K562 (cell line): ENCODE measurements at regions not wholly inside any gene's neighbourhood (a gene's known extent, or its start where the extent isn't known, plus 50 kb on each side); places are given as distances from the start of the nearest gene placed in this dataset.

Experiments
- ATAC-seq: fragments of 200-7000 bp; cut with Tn5 transposase; 3 replicates; pipeline ENCODE4 v1.9.1; 2020; ENCODE audit warnings: moderate library complexity
- BruUV-seq: library from RNA; stranded (reverse); fragments of 400-500 nt; replicated peaks from 2 replicates; lab custom pipeline; 2021; lab: Mats Ljungman, UMichigan
- CTCF ChIA-PET: fragments of 300-600 bp; formaldehyde crosslinking; extraction: SDS; loops from one replicate; lab custom pipeline; 2021; ENCODE audit warnings: low intra/inter-chr PET ratio; lab: Yijun Ruan, JAX
- POLR2A ChIA-PET: fragments of 300-600, 350-650 bp; sonication (Branson Sonifier 250); formaldehyde crosslinking; extraction: SDS; loops from one replicate; lab custom pipeline; 2021; ENCODE audit warnings: antibody characterized with exemption, inconsistent platforms; lab: Yijun Ruan, JAX
- DNase-seq, 4 experiments: peaks; one replicate each; pipeline versions ENCODE4 v3.0.0 to v3.0.0-alpha.2; 2011 to 2018; ENCODE audit warnings: low spot score in 3 of 4, mixed read lengths in 3 of 4; ENCODE audit errors: extremely low read depth in 1 of 4
- FAIRE-seq: peaks from 2 replicates; lab custom pipeline; 2011; peaks lifted over from hg19 to GRCh38; lab: Jason Lieb, UNC
- H2AFZ ChIP-seq: 2 replicates; pipeline ENCODE4 v1.6.0; 2011; ENCODE audit warnings: low read depth, low read length, control low read depth, inconsistent platforms
- H3K27ac ChIP-seq: fragments of 200-600 bp; 3 replicates; pipeline ENCODE4 v1.8.0; 2011; ENCODE audit warnings: low read depth, mild to moderate bottlenecking, control low read depth, inconsistent platforms, low read length, moderate library complexity, mixed read lengths; ENCODE audit errors: extremely low read depth
- H3K27me3 ChIP-seq, 2 experiments: fragments of 300-600 bp in 1 of 2; 2 replicates in 1 of 2; 3 replicates in 1 of 2; pipeline versions ENCODE4 v1.6.0 to v1.8.0; 2011; ENCODE audit warnings: inconsistent platforms in 2 of 2, low read length in 2 of 2, mild to moderate bottlenecking in 1 of 2, mixed read lengths in 1 of 2, moderate library complexity in 1 of 2; ENCODE audit not compliant: control insufficient read depth in 2 of 2, insufficient read depth in 2 of 2
- H3K36me3 ChIP-seq: fragments of 300-600 bp; 3 replicates; pipeline ENCODE4 v1.8.0; 2011; ENCODE audit warnings: mild to moderate bottlenecking, low read length, inconsistent platforms; ENCODE audit not compliant: control insufficient read depth, insufficient read depth
- H3K4me1 ChIP-seq, 2 experiments: fragments of 200-600 bp in 1 of 2; replicated peaks in 1 of 2; 2 replicates in 1 of 2; 3 replicates in 1 of 2; pipeline versions ENCODE4 v1.5.1 to v1.8.0; 2011; ENCODE audit warnings: inconsistent platforms in 2 of 2, low read length in 2 of 2, mild to moderate bottlenecking in 1 of 2, mixed read lengths in 1 of 2, moderate library complexity in 1 of 2; ENCODE audit not compliant: control insufficient read depth in 2 of 2, insufficient read depth in 2 of 2
- H3K4me2 ChIP-seq: 2 replicates; pipeline ENCODE4 v1.6.1; 2011; ENCODE audit warnings: low read length, control low read depth, inconsistent platforms, mixed read lengths; ENCODE audit not compliant: insufficient read depth
- H3K4me3 ChIP-seq: fragments of 200-600 bp; sonication (generic), shearing (Covaris generic); 2 replicates; pipeline ENCODE4 v1.5.1; 2016; ENCODE audit warnings: control low read depth, inconsistent platforms
- H3K79me2 ChIP-seq: fragments of 200-600 bp; 3 replicates; pipeline ENCODE4 v1.8.0; 2011; ENCODE audit warnings: low read length, inconsistent platforms; ENCODE audit not compliant: control insufficient read depth, insufficient read depth
- H3K9ac ChIP-seq, 2 experiments: 2 replicates each; pipeline versions ENCODE4 v1.6.0 to v1.6.1; 2011; ENCODE audit warnings: low read depth in 2 of 2, low read length in 2 of 2, control low read depth in 1 of 2, inconsistent platforms in 1 of 2, mild to moderate bottlenecking in 1 of 2, mixed read lengths in 1 of 2; ENCODE audit not compliant: insufficient read depth in 1 of 2
- H3K9me1 ChIP-seq: one replicate; pipeline ENCODE4 v1.6.0; 2011; ENCODE audit warnings: inconsistent platforms, mild to moderate bottlenecking, low read length, moderate library complexity; ENCODE audit not compliant: control insufficient read depth, insufficient read depth
- H3K9me3 ChIP-seq: replicated peaks from 2 replicates; pipeline ENCODE4 v1.5.1; 2011; ENCODE audit warnings: low read depth, low read length, inconsistent platforms; ENCODE audit not compliant: control insufficient read depth, insufficient read depth
- H4K20me1 ChIP-seq: replicated peaks from 2 replicates; pipeline ENCODE4 v1.6.1; 2011; ENCODE audit warnings: low read length, inconsistent platforms, mixed read lengths; ENCODE audit not compliant: control insufficient read depth, insufficient read depth
- BRD9 ChIP-seq: fragments of 450-650 bp; IDR thresholded peaks from 2 replicates; pipeline ENCODE4 v1.6.1; 2018; ENCODE audit warnings: low read depth; ENCODE audit not compliant: partially characterized antibody
- ELF4 ChIP-seq: fragments of 450-650 bp; formaldehyde crosslinking; IDR thresholded peaks from 2 replicates; pipeline ENCODE4 v1.4.0; 2022; ENCODE audit warnings: missing genetic modification characterization
- ETS2 ChIP-seq: IDR thresholded peaks from 2 replicates; pipeline ENCODE4 v1.6.1; 2016; ENCODE audit warnings: borderline replicate concordance, missing genetic modification characterization, mild to moderate bottlenecking, moderate library complexity, missing compliant biosample characterization; ENCODE audit not compliant: poor library complexity, severe bottlenecking
- FIP1L1 ChIP-seq: fragments of 200-400 bp; formaldehyde crosslinking; IDR thresholded peaks from 2 replicates; pipeline ENCODE4 v1.6.1; 2018; ENCODE audit warnings: mild to moderate bottlenecking, low read depth, low read length; ENCODE audit not compliant: poor library complexity, severe bottlenecking
- GATAD2A ChIP-seq: fragments of 450-650 bp; IDR thresholded peaks from 2 replicates; pipeline ENCODE4 v1.6.1; 2017
- KAT2B ChIP-seq: IDR thresholded peaks from one replicate; pipeline ENCODE4 v1.6.1; 2012; ENCODE audit warnings: low read depth, mild to moderate bottlenecking, control low read depth, inconsistent platforms, low read length, moderate library complexity
- KDM1A ChIP-seq, 2 experiments: fragments of 450-650 bp; IDR thresholded peaks; 2 replicates each; pipeline ENCODE4 v1.6.1; 2016; ENCODE audit warnings: mild to moderate bottlenecking in 2 of 2
- NCOA2 ChIP-seq, 2 experiments: fragments of 450-650 bp; IDR thresholded peaks; 2 replicates each; pipeline ENCODE4 v1.6.1; 2018; ENCODE audit warnings: mild to moderate bottlenecking in 2 of 2, moderate library complexity in 1 of 2; ENCODE audit not compliant: partially characterized antibody in 2 of 2
- NCOR1 ChIP-seq: fragments of 450-650 bp; IDR thresholded peaks from 2 replicates; pipeline ENCODE4 v1.6.1; 2016; ENCODE audit warnings: mild to moderate bottlenecking, moderate library complexity
- NR2F6 ChIP-seq: fragments of 450-650 bp; formaldehyde crosslinking; IDR thresholded peaks from 2 replicates; pipeline ENCODE4 v1.4.0; 2020; ENCODE audit warnings: mild to moderate bottlenecking
- RAD21 ChIP-seq, 2 experiments: fragments of 250-450 bp in 1 of 2; fragments of 450-650 bp in 1 of 2; sonication (Bioruptor Pico) in 1 of 2; formaldehyde crosslinking in 1 of 2; IDR thresholded peaks in 1 of 2; conservative IDR thresholded peaks in 1 of 2; 2 replicates each; pipeline versions ENCODE4 v1.4.0 to v1.8.0; 2020 to 2022; ENCODE audit warnings: mild to moderate bottlenecking in 2 of 2, moderate library complexity in 1 of 2
- SMARCC2 ChIP-seq: fragments of 450-650 bp; IDR thresholded peaks from 2 replicates; pipeline ENCODE4 v1.6.1; 2017; ENCODE audit warnings: antibody characterized with exemption, moderate library complexity, mild to moderate bottlenecking, low read depth
- ZNF165 ChIP-seq: fragments of 250-450 bp; sonication (Bioruptor Pico); IDR thresholded peaks from 2 replicates; pipeline ENCODE4 v1.4.0; 2020; ENCODE audit warnings: borderline replicate concordance
- WGBS: fragments of 100-300 bp; shearing (Covaris generic); methylation state at CpG from one replicate; pipeline ENCODE4 v1.1.6; 2016; ENCODE audit warnings: low coverage, mixed read lengths; ENCODE audit not compliant: insufficient coverage; ENCODE audit errors: missing lambda C conversion rate; 5-methylcytosine and 5-hydroxymethylcytosine counted together
- in situ Hi-C: fragments of 300-500 bp; cut with MboI; formaldehyde crosslinking; loops from 4 replicates; pipeline ENCODE4 v1.15.0; 2018; ENCODE audit warnings: inconsistent platforms, mixed read lengths
- intact Hi-C: fragments of 100-400 bp; cut with micrococcal nuclease; formaldehyde crosslinking; loops from 2 replicates; pipeline ENCODE4 v1.14.2; 2022
- TF ChIP-seq, protein P1 (sequence below), 2 experiments: fragments of 450-650 bp; IDR thresholded peaks; 2 replicates each; pipeline ENCODE4 v1.6.1; 2018; ENCODE audit warnings: mild to moderate bottlenecking in 2 of 2, low read depth in 1 of 2; ENCODE audit not compliant: partially characterized antibody in 2 of 2
- TF ChIP-seq, protein P2 (sequence below): fragments of 250-450 bp; sonication (Bioruptor Pico); IDR thresholded peaks from 2 replicates; pipeline ENCODE4 v1.9.0; 2021; ENCODE audit warnings: mild to moderate bottlenecking

DNA sequence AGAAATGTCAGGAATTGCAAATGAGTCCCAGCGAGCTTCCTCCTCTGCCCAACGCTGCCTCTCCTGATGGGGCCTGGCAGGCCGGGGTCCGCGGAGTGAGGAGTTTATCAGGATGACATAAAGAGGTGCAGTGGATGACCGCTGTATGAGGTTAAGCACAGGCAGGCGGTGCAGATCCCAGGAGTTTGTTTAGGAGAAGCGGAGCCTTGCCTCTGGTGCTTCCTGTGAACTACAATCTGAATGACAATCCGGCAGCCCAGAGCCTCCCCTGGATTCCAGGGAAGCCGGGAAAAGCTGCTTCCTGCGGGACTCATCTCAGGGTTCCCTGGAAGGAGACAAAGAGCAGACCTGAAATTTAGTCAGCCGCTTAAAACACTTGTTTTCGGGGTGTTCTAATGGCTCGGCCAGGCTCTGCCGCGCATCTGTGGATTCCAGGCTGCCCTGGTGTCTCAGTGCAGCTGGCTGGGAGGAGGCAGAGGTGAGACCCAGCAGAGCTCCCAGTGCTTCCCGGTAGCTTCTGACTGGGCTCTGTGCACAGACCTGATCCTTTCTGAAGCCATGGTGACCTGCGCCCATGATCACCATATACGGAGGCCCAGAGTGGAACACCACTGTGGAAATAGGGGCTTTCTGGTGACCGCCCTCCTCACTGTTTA lies 69.8 kb upstream of the IRX4 start (continued):
- TF ChIP-seq, protein P1, sequence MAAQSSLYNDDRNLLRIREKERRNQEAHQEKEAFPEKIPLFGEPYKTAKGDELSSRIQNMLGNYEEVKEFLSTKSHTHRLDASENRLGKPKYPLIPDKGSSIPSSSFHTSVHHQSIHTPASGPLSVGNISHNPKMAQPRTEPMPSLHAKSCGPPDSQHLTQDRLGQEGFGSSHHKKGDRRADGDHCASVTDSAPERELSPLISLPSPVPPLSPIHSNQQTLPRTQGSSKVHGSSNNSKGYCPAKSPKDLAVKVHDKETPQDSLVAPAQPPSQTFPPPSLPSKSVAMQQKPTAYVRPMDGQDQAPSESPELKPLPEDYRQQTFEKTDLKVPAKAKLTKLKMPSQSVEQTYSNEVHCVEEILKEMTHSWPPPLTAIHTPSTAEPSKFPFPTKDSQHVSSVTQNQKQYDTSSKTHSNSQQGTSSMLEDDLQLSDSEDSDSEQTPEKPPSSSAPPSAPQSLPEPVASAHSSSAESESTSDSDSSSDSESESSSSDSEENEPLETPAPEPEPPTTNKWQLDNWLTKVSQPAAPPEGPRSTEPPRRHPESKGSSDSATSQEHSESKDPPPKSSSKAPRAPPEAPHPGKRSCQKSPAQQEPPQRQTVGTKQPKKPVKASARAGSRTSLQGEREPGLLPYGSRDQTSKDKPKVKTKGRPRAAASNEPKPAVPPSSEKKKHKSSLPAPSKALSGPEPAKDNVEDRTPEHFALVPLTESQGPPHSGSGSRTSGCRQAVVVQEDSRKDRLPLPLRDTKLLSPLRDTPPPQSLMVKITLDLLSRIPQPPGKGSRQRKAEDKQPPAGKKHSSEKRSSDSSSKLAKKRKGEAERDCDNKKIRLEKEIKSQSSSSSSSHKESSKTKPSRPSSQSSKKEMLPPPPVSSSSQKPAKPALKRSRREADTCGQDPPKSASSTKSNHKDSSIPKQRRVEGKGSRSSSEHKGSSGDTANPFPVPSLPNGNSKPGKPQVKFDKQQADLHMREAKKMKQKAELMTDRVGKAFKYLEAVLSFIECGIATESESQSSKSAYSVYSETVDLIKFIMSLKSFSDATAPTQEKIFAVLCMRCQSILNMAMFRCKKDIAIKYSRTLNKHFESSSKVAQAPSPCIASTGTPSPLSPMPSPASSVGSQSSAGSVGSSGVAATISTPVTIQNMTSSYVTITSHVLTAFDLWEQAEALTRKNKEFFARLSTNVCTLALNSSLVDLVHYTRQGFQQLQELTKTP (IDR thresholded peaks at IDR 0.05; ENCODE audit: low read depth in 1 of 2, partially characterized antibody in 2 of 2) = no peak
- TF ChIP-seq, all 486 proteins: peak for 0

DNA sequence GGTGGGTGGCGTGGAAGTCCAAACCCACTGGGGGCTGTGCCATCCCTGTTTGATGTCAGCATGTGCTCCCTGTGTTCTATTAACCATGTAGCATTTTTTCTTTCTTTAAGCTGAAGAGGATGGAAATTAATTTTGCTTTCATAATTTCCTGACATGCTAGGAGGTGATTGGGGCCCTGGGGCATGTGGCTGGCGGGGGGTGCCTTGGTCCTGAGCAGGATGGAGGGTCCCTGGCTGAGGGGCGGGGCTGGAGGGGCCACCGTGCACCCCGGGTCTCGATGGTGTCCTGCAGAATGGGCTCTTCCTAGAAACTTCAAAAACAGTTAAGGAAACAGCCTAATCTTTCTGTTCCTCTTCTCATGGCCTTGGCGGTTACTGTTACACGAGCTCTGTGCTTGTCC lies 69.3 kb upstream of the IRX4 start:
- no TSS peak for BruUV-seq
- Histone ChIP-seq H3K9me1 (no peaks in the 10 kb centered on the region), H3K36me3 (no peaks in the 10 kb centered on the region), H3K4me2 (no peak overlapping the region), H3K9me3 (no peaks in the 10 kb centered on the region), H2AFZ (no peak overlapping the region), H3K27me3 (peaks cover 22 to 56% of the 10 kb centered on the region in 2 experiments), H4K20me1 (no peaks in the 10 kb centered on the region; the same call in 1 of the 2 replicates), H3K79me2 (no peaks in the 10 kb centered on the region), H3K27ac (no peak overlapping the region), H3K4me3 (no peak overlapping the region), H3K4me1 (peaks cover 0 to 11% of the 10 kb centered on the region in 2 experiments; a peak in 1 of 5 replicates), H3K9ac (no peak overlapping the region)
- CTCF ChIA-PET = no interaction called here
- DNase-seq (no peak), ATAC-seq (no peak), FAIRE-seq (no peak)
- WGBS = 0% methylated on average over 8 of the region's 8 CpGs
- intact Hi-C loops (no loop called here), in situ Hi-C loops (no loop called here)
- POLR2A ChIA-PET = no interaction called here
- no peak for TF ChIP-seq SMARCC2
- TF ChIP-seq NCOA2 (IDR thresholded peaks at IDR 0.05; ENCODE audit: partially characterized antibody in 2 of 2) = no peak
- no peak for TF ChIP-seq ETS2 (tag)
- TF ChIP-seq ZNF165 = no peak
- TF ChIP-seq KDM1A (IDR thresholded peaks at IDR 0.05) = no peak
- TF ChIP-seq, protein P2, sequence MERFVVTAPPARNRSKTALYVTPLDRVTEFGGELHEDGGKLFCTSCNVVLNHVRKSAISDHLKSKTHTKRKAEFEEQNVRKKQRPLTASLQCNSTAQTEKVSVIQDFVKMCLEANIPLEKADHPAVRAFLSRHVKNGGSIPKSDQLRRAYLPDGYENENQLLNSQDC (CRISPR knock-in tag) = no peak
- TF ChIP-seq KAT2B = no peak
- TF ChIP-seq GATAD2A = no peak
- no peak for TF ChIP-seq NCOR1
- TF ChIP-seq NR2F6 = no peak
- TF ChIP-seq BRD9 = no peak
- TF ChIP-seq FIP1L1 = no peak
- no peak for TF ChIP-seq RAD21 (CRISPR knock-in tag; conservative IDR thresholded peaks at IDR 0.05 in 1 of 2, IDR thresholded peaks at IDR 0.05 in 1 of 2)
- TF ChIP-seq ELF4 = no peak
